ENCODE measurements at regions not wholly inside any gene's neighbourhood (a gene's known extent, or its start where the extent isn't known, plus 50 kb on each side); places are given as distances from the start of the nearest gene placed in this dataset.

DNA sequence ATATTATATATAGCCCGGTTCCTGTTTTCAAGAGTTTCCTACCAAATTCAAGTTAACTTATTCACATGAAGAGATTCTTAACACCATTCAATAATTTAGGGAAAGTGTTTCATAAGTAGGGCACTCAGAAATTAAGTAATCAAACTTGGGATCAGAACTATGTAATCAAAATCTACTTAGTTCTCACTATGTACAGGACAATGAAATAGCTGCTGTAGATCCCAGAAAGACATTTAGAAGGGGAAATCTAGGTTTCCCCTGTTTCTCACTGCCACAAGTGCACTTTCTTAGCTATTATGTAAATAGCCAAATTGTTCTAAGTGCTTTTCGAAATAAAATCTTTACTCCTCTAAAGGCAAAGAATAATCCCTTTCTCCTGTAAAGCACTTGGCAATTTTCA, 493.6 kb upstream of the SETBP1 start:
- Histone ChIP-seq H3K27me3 (replicated peaks; ENCODE audit: control insufficient read depth, insufficient read depth, low read length) (no peaks in the 10 kb centered on the region), H3K4me3 (replicated peaks; ENCODE audit: low read depth, low read length) (no peak overlapping the region), H3K36me3 (ENCODE audit: control insufficient read depth, insufficient read depth, low read length) (no peaks in the 10 kb centered on the region)
- TF ChIP-seq, protein P1, sequence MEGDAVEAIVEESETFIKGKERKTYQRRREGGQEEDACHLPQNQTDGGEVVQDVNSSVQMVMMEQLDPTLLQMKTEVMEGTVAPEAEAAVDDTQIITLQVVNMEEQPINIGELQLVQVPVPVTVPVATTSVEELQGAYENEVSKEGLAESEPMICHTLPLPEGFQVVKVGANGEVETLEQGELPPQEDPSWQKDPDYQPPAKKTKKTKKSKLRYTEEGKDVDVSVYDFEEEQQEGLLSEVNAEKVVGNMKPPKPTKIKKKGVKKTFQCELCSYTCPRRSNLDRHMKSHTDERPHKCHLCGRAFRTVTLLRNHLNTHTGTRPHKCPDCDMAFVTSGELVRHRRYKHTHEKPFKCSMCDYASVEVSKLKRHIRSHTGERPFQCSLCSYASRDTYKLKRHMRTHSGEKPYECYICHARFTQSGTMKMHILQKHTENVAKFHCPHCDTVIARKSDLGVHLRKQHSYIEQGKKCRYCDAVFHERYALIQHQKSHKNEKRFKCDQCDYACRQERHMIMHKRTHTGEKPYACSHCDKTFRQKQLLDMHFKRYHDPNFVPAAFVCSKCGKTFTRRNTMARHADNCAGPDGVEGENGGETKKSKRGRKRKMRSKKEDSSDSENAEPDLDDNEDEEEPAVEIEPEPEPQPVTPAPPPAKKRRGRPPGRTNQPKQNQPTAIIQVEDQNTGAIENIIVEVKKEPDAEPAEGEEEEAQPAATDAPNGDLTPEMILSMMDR (IDR thresholded peaks at IDR 0.05; ENCODE audit: insufficient read depth, low read length, poor library complexity, severe bottlenecking) = no peak
- no peak for DNase-seq (ENCODE audit: extremely low read depth, insufficient read length)

DNA sequence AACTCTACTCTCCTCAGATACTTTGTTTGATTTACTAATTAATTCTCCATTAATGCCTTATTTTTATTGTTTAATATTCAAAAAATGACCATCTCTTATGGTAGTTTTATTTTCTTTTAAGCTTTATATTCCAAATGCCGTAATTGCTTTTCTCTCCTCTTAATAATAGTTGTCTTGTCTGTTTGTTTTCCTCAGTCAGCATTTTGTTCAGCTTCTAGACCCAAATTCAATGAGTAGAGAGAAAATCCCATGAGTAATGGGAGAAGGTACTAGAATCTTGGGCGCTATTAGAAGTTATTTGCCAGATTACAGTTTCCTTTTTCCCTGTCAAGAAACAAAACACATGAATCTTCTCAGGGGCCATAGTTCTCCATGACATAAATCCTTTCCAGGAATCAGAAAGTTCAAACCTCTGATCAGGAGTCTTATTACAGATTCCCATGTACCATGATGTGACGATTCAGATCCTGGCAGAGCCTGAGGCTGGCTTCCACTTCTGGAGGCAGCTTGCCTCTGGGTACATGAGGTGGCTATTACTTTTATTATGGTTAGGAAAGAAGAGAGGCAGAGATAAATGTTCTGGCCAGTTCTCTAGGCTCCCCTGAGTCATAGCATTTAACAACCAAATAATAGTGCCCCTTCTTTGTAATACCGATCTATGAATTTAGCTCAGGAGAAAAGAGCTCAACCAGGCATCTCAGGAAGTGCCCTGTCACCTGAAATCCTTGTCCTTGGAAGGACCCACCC, 485.1 kb upstream of the SETBP1 start:
- Histone ChIP-seq H3K27me3 (replicated peaks; ENCODE audit: control insufficient read depth, insufficient read depth, low read length) (no peaks in the 10 kb centered on the region; the same call in 1 of the 2 replicates), H3K36me3 (ENCODE audit: control insufficient read depth, insufficient read depth, low read length) (no peaks in the 10 kb centered on the region), H3K4me3 (replicated peaks; ENCODE audit: low read depth, low read length) (no peak overlapping the region)
- TF ChIP-seq, protein P1 (IDR thresholded peaks at IDR 0.05; ENCODE audit: insufficient read depth, low read length, poor library complexity, severe bottlenecking) = no peak
- DNase-seq (ENCODE audit: extremely low read depth, insufficient read length) = no peak

DNA sequence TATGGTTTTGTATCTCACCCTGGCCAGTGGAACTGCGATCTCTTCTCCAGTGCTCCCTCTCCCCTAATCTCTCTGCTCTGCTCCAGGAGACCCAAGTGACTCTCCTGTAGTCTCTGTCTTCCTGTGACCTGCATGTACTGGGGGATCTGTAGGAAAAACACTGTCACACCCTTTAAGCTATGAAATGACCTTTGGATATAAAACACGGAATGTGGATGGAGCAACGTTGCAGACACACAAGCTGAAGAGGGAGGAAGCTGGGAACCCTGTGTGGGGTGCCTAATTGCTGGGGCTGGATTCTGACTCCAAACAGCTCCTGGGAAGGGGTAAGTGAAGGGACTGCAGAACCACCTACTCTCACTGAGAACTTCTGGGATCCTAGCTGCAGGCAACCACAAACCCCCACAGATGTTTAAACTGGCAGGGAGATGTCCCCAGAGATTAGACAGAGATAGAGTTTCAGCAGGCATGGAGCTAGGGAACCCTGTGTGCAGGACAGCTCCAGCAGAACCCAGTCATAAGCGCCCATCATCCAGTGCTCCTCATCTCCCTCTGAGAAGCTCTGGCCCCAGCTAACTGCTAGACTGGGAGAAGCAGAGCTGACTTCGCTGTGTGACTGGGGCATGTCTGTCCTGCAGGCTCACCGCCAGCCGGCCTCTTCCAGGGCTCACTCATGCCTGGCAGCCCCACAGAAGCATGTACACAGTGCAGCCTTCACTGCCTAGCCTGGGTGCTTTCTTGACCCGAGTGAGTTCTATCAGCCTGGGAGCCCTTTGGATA, 482.7 kb upstream of the SETBP1 start:
- H3K27me3 ChIP-seq (replicated peaks; ENCODE audit: control insufficient read depth, insufficient read depth, low read length) = no peaks in the 10 kb centered on the region; the same call in 1 of the 2 replicates
- no peak overlapping the region for H3K4me3 ChIP-seq (replicated peaks; ENCODE audit: low read depth, low read length)
- TF ChIP-seq, protein P1 (IDR thresholded peaks at IDR 0.05; ENCODE audit: insufficient read depth, low read length, poor library complexity, severe bottlenecking) = no peak
- H3K36me3 ChIP-seq (ENCODE audit: control insufficient read depth, insufficient read depth, low read length) = no peaks in the 10 kb centered on the region
- no peak for DNase-seq (ENCODE audit: extremely low read depth, insufficient read length)

DNA sequence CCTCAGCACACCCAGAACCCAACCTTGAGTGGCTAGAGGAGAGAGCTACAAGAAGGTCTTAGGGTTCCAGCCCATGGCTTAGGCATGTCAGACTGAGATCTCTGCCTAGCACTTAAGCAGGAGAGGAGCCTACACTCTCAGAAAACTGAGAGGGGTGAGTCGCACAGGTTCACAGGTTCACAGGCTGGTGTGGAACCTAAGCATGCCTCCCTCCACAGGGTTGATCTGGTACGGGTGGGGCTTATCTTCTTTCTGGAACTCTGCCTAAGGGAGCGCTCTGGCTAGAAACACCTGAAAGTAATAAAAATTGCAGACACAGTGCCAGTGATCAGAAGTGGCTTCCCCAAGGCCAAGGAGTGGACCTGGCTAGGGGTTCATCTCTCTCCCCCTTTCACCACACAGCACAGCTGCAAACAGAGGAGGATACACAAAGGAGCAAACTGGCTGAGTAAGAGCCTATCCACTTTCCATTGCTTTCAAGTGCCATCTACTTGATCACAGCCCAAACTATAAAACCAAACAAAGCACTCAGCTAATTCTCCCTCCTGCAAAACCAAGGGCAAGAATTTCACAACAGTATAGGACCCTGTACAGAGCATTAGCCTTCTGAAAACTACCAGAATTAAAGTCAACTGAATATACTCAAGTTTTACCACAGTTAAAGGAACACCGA, 481.9 kb upstream of the SETBP1 start:
- Histone ChIP-seq H3K36me3 (ENCODE audit: control insufficient read depth, insufficient read depth, low read length) (no peaks in the 10 kb centered on the region), H3K27me3 (replicated peaks; ENCODE audit: control insufficient read depth, insufficient read depth, low read length) (no peaks in the 10 kb centered on the region; the same call in 1 of the 2 replicates), H3K4me3 (replicated peaks; ENCODE audit: low read depth, low read length) (no peak overlapping the region)
- DNase-seq (ENCODE audit: extremely low read depth, insufficient read length) = no peak
- TF ChIP-seq, protein P1 (IDR thresholded peaks at IDR 0.05; ENCODE audit: insufficient read depth, low read length, poor library complexity, severe bottlenecking) = no peak

DNA sequence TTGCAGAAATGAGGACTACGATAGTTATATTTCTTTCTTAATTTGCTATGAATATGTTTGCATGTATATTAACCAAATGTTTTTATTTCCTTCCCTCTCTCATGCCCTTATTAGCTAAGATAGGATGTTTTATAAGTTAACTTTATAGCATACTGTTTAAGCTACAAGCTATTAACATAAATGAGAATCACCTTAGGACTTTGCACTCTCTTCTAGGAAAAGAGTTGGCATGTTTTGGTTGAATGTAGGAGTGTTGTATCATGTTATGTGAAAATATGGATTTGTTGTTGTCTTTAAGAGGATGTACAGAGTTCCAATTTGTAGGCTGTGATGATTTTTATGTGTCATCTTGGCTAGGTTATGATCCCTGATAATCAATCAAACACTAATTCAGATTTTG, 467.4 kb upstream of the SETBP1 start:
- TF ChIP-seq, protein P1 (IDR thresholded peaks at IDR 0.05; ENCODE audit: insufficient read depth, low read length, poor library complexity, severe bottlenecking) = no peak

More for the DNA sequence above, 467.4 kb upstream of the SETBP1 start:
- Histone ChIP-seq H3K36me3 (ENCODE audit: control insufficient read depth, insufficient read depth, low read length) (no peaks in the 10 kb centered on the region), H3K4me3 (replicated peaks; ENCODE audit: low read depth, low read length) (no peak overlapping the region), H3K27me3 (replicated peaks; ENCODE audit: control insufficient read depth, insufficient read depth, low read length) (no peaks in the 10 kb centered on the region)
- DNase-seq (ENCODE audit: extremely low read depth, insufficient read length) = no peak

All from GM06990 (cell line).